Vagina (tissue), 2 donors: ENCODE measurements at regions not wholly inside any gene's neighbourhood (a gene's known extent, or its start where the extent isn't known, plus 50 kb on each side); places are given as distances from the start of the nearest gene placed in this dataset.
A peak's percentile ranks its signal among the peaks of the same experiment; 100 is the strongest.

Experiments
- DNase-seq, 2 donors: peaks; one replicate each; pipeline ENCODE4 v3.0.0-alpha.2; 2017; ENCODE audit errors: extremely low spot score in 2 of 2
- H3K27ac ChIP-seq: fragments of 200-600 bp; sonication (generic); one replicate; pipeline ENCODE4 v1.5.1; 2019
- H3K27me3 ChIP-seq: fragments of 200-600 bp; sonication (generic); one replicate; pipeline ENCODE4 v1.5.1; 2019
- H3K36me3 ChIP-seq, 2 donors: fragments of 200-600 bp; sonication (generic); one replicate each; pipeline ENCODE4 v1.5.1; 2017 to 2019
- H3K4me1 ChIP-seq: fragments of 200-600 bp; sonication (generic); one replicate; pipeline ENCODE4 v1.5.1; 2019
- H3K4me3 ChIP-seq, 2 donors: fragments of 200-600 bp; sonication (generic); 1 replicate in 1 of 2; 2 replicates in 1 of 2; pipeline ENCODE4 v1.5.1; 2016 to 2019
- H3K9me3 ChIP-seq: fragments of 200-600 bp; sonication (generic); one replicate; pipeline ENCODE4 v1.5.1; 2019
- POLR2A ChIP-seq, 2 donors: fragments of 450-650 bp; IDR thresholded peaks; one replicate each; pipeline ENCODE4 v1.6.1; 2017; ENCODE audit warnings: antibody characterized with exemption in 2 of 2, mild to moderate bottlenecking in 2 of 2, moderate library complexity in 2 of 2
- POLR2AphosphoS5 ChIP-seq, 2 donors: sonication (generic); formaldehyde crosslinking; IDR thresholded peaks; one replicate each; pipeline ENCODE4 v1.9.0; 2017; ENCODE audit warnings: antibody characterized with exemption in 2 of 2, mild to moderate bottlenecking in 2 of 2, low read depth in 1 of 2; ENCODE audit not compliant: insufficient read depth in 1 of 2
- intact Hi-C: fragments of 100-400 bp; cut with DNase I; formaldehyde crosslinking; loops from one replicate; pipeline ENCODE4 v1.15.1; 2023
- TF ChIP-seq, protein P1 (sequence below), 3 experiments: fragments of 450-650 bp in 2 of 3; fragments of 200-600 bp in 1 of 3; sonication (generic) in 1 of 3; IDR thresholded peaks; one replicate each; pipeline ENCODE4 v1.5.1; 2017 to 2019; ENCODE audit warnings: antibody characterized with exemption in 3 of 3, mild to moderate bottlenecking in 2 of 3, moderate library complexity in 2 of 3

DNA sequence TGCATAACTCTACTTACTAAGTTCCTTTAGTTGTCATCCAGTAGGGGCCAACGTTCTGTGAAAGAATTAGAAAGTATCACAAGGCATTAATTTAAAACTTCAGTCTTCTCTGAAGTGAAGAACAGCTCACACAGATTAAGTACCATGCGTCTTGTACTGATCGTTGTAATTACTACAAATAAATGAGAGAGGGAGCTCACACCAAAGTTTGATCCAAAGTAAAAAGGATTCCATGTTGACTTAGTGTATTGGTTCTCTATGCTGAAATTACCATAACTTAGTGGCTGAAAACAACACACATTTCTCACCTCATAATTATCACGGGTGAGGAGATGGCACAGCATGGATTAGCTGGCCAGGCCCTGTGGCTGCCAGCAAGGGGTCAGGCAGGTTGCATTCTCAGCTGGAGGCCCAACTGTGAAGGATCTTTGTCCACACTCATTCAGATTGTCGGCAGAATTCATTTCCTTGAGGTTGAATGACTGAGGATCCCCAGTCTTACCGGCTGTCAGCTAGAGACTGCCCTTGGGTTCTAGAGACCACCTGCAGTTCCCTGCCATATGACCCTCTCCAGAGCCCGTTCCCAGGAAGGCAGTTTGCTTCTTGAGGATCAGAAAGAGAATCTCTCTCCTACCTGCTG lies 169.1 kb downstream of the YTHDC2 start:
- Histone ChIP-seq H3K36me3 (no peaks in the 10 kb centered on the region), H3K9me3 (no peaks in the 10 kb centered on the region), H3K27ac (no peak overlapping the region), H3K4me3 (no peak overlapping the region), H3K4me1 (no peaks in the 10 kb centered on the region), H3K27me3 (no peaks in the 10 kb centered on the region)
- DNase-seq: no peak
- TF ChIP-seq POLR2A (IDR thresholded peaks at IDR 0.05): no peak
- TF ChIP-seq, protein P1, sequence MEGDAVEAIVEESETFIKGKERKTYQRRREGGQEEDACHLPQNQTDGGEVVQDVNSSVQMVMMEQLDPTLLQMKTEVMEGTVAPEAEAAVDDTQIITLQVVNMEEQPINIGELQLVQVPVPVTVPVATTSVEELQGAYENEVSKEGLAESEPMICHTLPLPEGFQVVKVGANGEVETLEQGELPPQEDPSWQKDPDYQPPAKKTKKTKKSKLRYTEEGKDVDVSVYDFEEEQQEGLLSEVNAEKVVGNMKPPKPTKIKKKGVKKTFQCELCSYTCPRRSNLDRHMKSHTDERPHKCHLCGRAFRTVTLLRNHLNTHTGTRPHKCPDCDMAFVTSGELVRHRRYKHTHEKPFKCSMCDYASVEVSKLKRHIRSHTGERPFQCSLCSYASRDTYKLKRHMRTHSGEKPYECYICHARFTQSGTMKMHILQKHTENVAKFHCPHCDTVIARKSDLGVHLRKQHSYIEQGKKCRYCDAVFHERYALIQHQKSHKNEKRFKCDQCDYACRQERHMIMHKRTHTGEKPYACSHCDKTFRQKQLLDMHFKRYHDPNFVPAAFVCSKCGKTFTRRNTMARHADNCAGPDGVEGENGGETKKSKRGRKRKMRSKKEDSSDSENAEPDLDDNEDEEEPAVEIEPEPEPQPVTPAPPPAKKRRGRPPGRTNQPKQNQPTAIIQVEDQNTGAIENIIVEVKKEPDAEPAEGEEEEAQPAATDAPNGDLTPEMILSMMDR (IDR thresholded peaks at IDR 0.05): peak in 1 of 3 experiments; percentile 4
- TF ChIP-seq POLR2AphosphoS5 (IDR thresholded peaks at IDR 0.05; ENCODE audit: insufficient read depth in 1 of 2, low read depth in 1 of 2): no peak
- intact Hi-C loops: no loop called here

DNA sequence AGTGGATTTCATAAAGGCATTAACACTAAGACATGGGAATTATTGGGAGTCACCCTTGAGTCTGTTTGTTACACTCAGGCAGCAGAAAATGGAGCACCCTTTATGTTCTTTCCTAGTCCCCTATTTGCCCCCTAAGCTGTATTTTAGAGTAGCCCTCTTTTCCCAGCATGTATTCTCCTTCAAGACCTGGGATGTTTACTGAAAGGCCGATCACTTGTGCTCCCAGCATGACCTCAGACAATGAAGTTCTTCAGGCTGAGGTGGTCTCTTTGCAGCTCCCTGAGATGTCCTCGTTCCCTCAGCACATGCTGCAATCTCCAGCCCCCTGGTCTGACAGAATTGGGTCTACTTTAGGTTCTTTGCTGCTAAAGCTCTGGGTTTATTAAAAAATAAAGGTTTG lies 169.7 kb downstream of the YTHDC2 start:
- no peaks in the 10 kb centered on the region for H3K9me3 ChIP-seq
- intact Hi-C loops: no loop called here

DNA sequence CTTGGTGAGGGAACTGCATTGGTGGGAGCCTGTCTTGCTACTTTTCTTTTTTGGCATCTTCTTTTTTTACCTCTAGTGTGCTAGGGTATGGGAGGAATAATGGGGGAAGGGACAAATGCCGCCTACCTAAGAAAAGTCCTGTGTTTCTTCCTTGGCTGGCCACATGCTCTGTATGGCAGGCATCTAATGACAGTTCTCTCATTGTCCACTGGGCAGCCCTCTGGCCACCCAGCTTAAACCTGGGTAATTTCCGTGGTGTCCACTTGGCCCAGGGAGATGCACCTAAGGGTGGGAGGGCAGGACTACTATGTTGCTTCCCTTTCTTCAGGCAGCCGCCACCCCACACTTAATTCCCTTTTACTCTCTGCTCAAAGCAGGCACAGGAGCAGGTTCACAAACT lies 173.1 kb downstream of the YTHDC2 start:
- no peaks in the 10 kb centered on the region for H3K27me3 ChIP-seq
- no peaks in the 10 kb centered on the region for H3K36me3 ChIP-seq
- H3K4me3 ChIP-seq: no peak overlapping the region
- H3K9me3 ChIP-seq: no peaks in the 10 kb centered on the region
- intact Hi-C loops: no loop called here
- DNase-seq: no peak
- no peak overlapping the region for H3K27ac ChIP-seq
- TF ChIP-seq POLR2AphosphoS5 (IDR thresholded peaks at IDR 0.05; ENCODE audit: insufficient read depth in 1 of 2, low read depth in 1 of 2) (no peak), POLR2A (IDR thresholded peaks at IDR 0.05) (no peak)
- TF ChIP-seq, protein P1 (IDR thresholded peaks at IDR 0.05): no peak
- H3K4me1 ChIP-seq: no peaks in the 10 kb centered on the region

More for the DNA sequence above, 169.7 kb downstream of the YTHDC2 start:
- H3K27me3 ChIP-seq: no peaks in the 10 kb centered on the region
- no peak overlapping the region for H3K27ac ChIP-seq
- no peaks in the 10 kb centered on the region for H3K4me1 ChIP-seq
- TF ChIP-seq, protein P1 (IDR thresholded peaks at IDR 0.05): no peak
- H3K36me3 ChIP-seq: no peaks in the 10 kb centered on the region
- no peak for DNase-seq
- no peak overlapping the region for H3K4me3 ChIP-seq

DNA sequence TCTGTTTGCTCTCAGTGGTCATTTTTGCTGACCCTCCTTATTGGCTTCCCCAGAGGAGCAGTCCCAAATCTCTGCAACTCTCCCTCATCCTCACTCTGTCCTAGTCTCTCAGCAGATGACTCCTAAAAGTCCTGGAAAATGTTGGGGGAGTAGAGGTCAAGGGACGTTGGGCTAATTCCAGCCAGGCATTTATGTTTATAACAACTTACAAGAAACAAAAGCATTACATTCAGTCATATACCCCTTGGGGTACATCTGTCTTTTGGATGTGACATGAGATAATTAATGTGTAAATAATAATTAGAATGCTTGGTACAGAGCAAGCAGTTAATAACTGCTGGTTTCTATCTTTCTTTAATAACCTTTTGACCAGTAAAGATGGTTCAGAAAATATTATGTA lies 176.2 kb downstream of the YTHDC2 start:
- Histone ChIP-seq H3K9me3 (no peaks in the 10 kb centered on the region), H3K4me3 (no peak overlapping the region), H3K27me3 (no peaks in the 10 kb centered on the region), H3K36me3 (no peaks in the 10 kb centered on the region), H3K27ac (no peak overlapping the region), H3K4me1 (peaks cover 11% of the 10 kb centered on the region)
- no peak for DNase-seq
- TF ChIP-seq POLR2A (IDR thresholded peaks at IDR 0.05): no peak
- TF ChIP-seq, protein P1 (IDR thresholded peaks at IDR 0.05): no peak
- no peak for TF ChIP-seq POLR2AphosphoS5 (IDR thresholded peaks at IDR 0.05; ENCODE audit: insufficient read depth in 1 of 2, low read depth in 1 of 2)
- intact Hi-C loops: no loop called here

DNA sequence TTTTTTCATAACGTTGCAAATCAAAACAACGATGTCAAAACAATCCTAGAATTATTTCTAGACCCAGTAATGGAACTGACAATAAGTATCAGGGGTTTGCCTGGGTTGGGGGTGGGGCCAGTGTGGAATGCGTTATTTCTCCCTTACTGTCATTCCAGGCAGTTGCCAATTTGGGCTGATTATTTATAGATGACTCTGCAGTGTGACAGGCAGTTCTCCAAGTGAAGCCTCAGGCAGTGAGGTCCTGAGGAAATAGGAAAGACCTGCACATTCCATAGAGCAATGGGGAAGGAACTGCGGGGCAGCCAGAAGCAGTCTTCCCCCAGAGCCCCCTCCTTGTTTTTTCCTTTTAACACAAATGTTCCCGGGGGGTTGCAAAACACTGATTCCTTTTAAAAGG lies 179.0 kb downstream of the YTHDC2 start:
- DNase-seq: no peak
- H3K4me1 ChIP-seq: peaks cover 11% of the 10 kb centered on the region
- intact Hi-C loops: no loop called here
- peak overlapping the region; percentile 9 for H3K27ac ChIP-seq
- no peaks in the 10 kb centered on the region for H3K36me3 ChIP-seq
- H3K9me3 ChIP-seq: no peaks in the 10 kb centered on the region
- TF ChIP-seq, protein P1 (IDR thresholded peaks at IDR 0.05): no peak
- TF ChIP-seq POLR2A (IDR thresholded peaks at IDR 0.05): no peak
- no peak for TF ChIP-seq POLR2AphosphoS5 (IDR thresholded peaks at IDR 0.05; ENCODE audit: insufficient read depth in 1 of 2, low read depth in 1 of 2)
- no peak overlapping the region for H3K4me3 ChIP-seq
- H3K27me3 ChIP-seq: no peaks in the 10 kb centered on the region
